MG63 (cell line): ENCODE measurements at regions not wholly inside any gene's neighbourhood (a gene's known extent, or its start where the extent isn't known, plus 50 kb on each side); places are given as distances from the start of the nearest gene placed in this dataset.

Experiments
- DNase-seq: peaks from one replicate; pipeline ENCODE4 v3.0.0-alpha.2; 2020
- H3K27me3 ChIP-seq: fragments of 250-450 bp; sonication (Bioruptor Pico); 2 replicates; pipeline ENCODE4 v1.5.1; 2020; ENCODE audit warnings: mild to moderate bottlenecking, moderate library complexity
- H3K36me3 ChIP-seq: fragments of 250-450 bp; sonication (Bioruptor Pico); 2 replicates; pipeline ENCODE4 v1.5.1; 2020; ENCODE audit warnings: mild to moderate bottlenecking, moderate library complexity
- H3K4me3 ChIP-seq: fragments of 250-450 bp; sonication (Bioruptor Pico); 2 replicates; pipeline ENCODE4 v1.5.1; 2020; ENCODE audit warnings: mild to moderate bottlenecking, moderate library complexity
- H3K9me3 ChIP-seq: fragments of 250-450 bp; sonication (Bioruptor Pico); 2 replicates; pipeline ENCODE4 v1.5.1; 2020; ENCODE audit warnings: mild to moderate bottlenecking, moderate library complexity

GRCh38 chr3:160170409-160171370 lies 54.5 kb upstream of the C3orf80 start:
- Histone ChIP-seq H3K4me3 (no peak overlapping the region), H3K9me3 (no peaks in the 10 kb centered on the region), H3K36me3 (no peaks in the 10 kb centered on the region), H3K27me3 (no peaks in the 10 kb centered on the region)
- no peak for DNase-seq

GRCh38 chr3:160171813-160172212 lies 53.4 kb upstream of the C3orf80 start:
- DNase-seq, result no peak
- Histone ChIP-seq H3K36me3 (no peaks in the 10 kb centered on the region), H3K9me3 (no peaks in the 10 kb centered on the region), H3K4me3 (no peak overlapping the region), H3K27me3 (no peaks in the 10 kb centered on the region)

- Histone ChIP-seq H3K4me3 (no peak overlapping the region), H3K36me3 (no peaks in the 10 kb centered on the region), H3K27me3 (no peaks in the 10 kb centered on the region), H3K9me3 (no peaks in the 10 kb centered on the region)
- no peak for DNase-seq
Measured at GRCh38 chr3:160174621-160175020, 50.6 kb upstream of the C3orf80 start.
